Neural progenitor cell (in vitro differentiated cells): ENCODE measurements at regions not wholly inside any gene's neighbourhood (a gene's known extent, or its start where the extent isn't known, plus 50 kb on each side); places are given as distances from the start of the nearest gene placed in this dataset.

Experiments used
- CTCF ChIP-seq: fragments of 200-600 bp; sonication (generic); IDR thresholded peaks from 2 replicates; pipeline ENCODE4 v1.5.1; 2017; ENCODE audit warnings: antibody characterized with exemption, mild to moderate bottlenecking
- EZH2 ChIP-seq: fragments of 200-600 bp; sonication (generic); IDR thresholded peaks from 2 replicates; pipeline ENCODE4 v1.6.1; 2017; ENCODE audit warnings: antibody characterized with exemption, mild to moderate bottlenecking, moderate library complexity
- EZH2phosphoT487 ChIP-seq: fragments of 200-600 bp; sonication (generic); IDR thresholded peaks from 2 replicates; pipeline ENCODE4 v1.6.1; 2017; ENCODE audit warnings: antibody characterized with exemption

- TF ChIP-seq CTCF (no peak), EZH2phosphoT487 (no peak), EZH2 (no peak)
Observed at GRCh38 chr12:124703856-124704255, 136.4 kb upstream of the NCOR2 start.
